Activated CD4-positive, alpha-beta T cell treated with anti-CD3 and anti-CD28 coated beads, Interleukin-2, amount 50 U/mL, for 1 hour (primary cell): ENCODE measurements at regions not wholly inside any gene's neighbourhood (a gene's known extent, or its start where the extent isn't known, plus 50 kb on each side); places are given as distances from the start of the nearest gene placed in this dataset.
A peak's percentile ranks its signal among the peaks of the same experiment; 100 is the strongest.
"Not testable (repeated sequence)": the region's sequence is repeated elsewhere in the genome, so short reads cannot be mapped to it uniquely, and the experiment has no call there.

Experiments used
- DNase-seq: peaks from one replicate; pipeline ENCODE4 v3.0.0-alpha.2; 2020

DNA sequence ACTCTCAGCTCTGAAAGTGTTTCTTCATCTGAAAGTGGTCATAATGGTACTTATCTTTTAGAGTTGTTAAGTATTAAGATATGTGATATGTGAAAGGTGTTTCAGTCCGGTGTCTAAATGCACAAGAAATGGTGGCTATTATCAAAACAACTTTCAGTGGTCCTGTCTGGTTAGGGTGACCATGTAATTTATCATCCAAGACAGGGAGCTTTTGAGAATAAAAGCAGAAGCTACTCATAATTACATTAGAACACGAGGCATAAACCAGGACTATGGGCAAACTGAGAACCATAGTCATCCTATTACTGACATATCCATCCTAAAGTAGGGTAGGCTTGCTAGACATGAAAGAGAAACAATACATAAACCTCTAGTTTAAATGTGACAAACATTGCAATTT lies 418.1 kb upstream of the SEMA6A start:
- DNase-seq: no peak

GRCh38 chr5:116989995-116990394 lies 415.4 kb upstream of the SEMA6A start:
- DNase-seq: no peak

- DNase-seq: no peak
Measured at GRCh38 chr5:116982035-116982434, 407.4 kb upstream of the SEMA6A start.

DNA sequence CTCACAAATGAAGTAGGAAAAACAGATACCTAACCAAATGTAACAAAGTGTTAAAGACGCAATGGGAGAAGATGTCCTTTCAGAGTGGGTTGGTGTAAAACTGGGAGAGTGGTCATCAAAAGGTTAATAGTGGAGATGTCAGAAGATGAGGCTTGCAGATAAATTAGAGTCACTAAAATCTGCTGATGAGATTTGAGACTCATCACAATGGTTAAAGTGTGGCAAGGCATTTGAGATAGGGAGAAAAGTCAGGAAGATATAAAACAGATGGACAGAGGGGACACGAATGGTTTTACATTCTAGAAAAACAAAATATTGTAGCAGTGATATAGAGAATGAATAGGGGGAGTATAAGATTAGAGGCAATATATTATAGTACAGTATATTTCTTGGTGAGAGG lies 406.0 kb upstream of the SEMA6A start:
- DNase-seq: no peak

GRCh38 chr5:116976767-116977166 lies 402.1 kb upstream of the SEMA6A start:
- no peak for DNase-seq

DNA sequence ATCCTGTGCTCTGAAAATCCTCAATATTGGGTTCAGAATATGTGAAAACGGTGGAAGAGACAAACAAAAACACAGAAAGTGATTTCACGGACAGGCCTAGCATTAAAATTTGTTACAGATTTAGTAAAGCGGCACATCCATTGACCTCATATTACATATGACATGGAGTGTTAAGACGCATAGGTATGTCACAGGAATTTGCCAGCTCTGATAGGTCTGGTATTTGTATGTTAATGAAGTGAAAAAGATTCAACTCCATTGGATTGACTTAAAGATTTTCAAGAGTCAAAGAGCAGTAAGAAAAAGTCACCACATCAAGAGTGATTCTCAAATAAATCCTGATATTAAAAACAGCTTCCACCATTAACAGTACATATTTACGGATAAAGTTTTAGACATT lies 396.5 kb upstream of the SEMA6A start:
- DNase-seq: no peak

GRCh38 chr5:116970318-116970717 lies 395.7 kb upstream of the SEMA6A start:
- no peak for DNase-seq

GRCh38 chr5:116964438-116964837 lies 389.8 kb upstream of the SEMA6A start:
- DNase-seq: no peak

DNA sequence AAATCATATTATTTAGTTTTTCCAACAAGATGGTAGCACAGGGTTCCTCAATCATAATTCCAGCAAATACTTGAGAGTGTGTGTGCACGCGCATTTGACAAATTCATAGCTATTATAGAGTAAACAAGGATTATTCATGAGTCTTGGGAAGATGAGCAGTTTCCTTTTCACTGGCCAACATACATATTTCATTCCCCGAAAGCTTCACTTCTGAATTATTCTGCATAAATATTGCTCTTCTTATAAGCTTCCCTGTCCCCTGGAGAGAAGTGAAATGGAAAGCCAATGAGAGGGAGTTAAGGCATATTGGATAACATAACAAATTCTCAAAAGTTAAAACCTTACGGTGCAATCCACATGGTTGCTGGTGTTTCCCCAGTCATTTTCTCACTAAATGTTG lies 386.4 kb upstream of the SEMA6A start:
- no peak for DNase-seq

GRCh38 chr5:116959843-116960242 lies 385.2 kb upstream of the SEMA6A start:
- no peak for DNase-seq

DNA sequence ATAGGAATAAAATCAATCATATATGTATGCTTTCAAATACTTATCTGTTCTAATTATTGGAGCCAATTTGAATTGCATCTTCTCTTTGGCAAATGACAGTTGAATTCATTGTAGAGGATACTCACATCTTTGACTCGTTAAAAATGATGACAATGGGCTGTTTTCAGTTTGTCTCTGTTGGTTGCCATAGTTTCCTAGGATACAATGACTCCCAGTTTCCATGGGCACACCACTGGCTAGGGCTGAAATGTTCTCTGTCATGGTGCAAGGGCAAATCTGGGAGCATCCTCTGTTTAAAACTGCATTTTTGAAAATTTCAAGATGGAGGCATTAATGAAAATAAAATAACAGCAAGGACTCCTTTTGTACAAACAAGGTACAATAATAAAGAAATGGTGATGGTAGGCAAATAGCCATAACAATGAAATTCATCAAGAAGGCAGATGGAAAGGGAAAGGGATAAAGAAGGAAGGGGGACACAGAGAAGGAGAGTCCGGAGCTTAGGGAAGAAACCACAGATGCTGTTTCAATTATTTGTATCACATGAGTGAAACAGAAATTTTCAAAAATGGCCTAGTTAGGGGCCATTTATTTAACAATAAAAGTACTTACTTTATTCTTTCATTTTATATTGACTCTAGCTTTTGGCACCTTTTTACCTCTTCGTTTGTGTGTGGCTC lies 378.8 kb upstream of the SEMA6A start:
- DNase-seq: no peak

GRCh38 chr5:116951219-116951618 lies 376.6 kb upstream of the SEMA6A start:
- no peak for DNase-seq

- DNase-seq: peak; percentile 45
Measured at GRCh38 chr5:116947691-116948528, 373.3 kb upstream of the SEMA6A start.

DNA sequence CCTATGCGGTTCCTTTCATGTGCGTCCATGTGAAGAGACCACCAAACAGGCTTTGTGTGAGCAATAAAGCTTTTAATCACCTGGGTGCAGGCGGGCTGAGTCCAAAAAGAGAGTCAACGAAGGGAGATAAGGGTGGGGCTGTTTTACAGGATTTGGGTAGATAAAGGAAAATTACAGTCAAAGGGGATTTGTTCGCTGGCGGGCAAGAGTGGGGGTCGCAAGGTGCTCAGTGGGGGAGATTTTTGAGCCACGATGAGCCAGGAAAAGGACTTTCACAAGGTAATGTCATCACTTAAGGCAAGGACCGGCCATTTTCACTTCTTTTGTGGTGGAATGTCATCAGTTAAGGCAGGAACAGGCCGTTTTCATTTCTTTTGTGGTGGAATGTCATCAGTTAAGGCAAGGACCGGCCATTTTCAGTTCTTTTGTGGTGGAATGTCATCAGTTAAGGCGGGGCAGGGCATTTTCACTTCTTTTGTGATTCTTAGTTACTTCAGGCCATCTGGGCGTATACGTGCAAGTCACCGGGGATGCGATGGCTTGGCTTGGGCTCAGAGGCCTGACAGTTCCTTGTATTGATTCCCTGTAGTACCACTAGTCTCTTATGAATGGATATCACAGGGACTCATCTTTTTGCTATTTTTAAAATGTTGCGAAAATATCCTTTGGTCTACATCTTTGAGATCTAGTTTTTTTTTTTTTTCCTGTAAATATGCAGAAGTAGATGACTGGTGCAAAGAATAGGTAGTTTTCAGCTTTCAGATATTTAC lies 371.2 kb upstream of the SEMA6A start:
- DNase-seq: not testable (repeated sequence)

DNA sequence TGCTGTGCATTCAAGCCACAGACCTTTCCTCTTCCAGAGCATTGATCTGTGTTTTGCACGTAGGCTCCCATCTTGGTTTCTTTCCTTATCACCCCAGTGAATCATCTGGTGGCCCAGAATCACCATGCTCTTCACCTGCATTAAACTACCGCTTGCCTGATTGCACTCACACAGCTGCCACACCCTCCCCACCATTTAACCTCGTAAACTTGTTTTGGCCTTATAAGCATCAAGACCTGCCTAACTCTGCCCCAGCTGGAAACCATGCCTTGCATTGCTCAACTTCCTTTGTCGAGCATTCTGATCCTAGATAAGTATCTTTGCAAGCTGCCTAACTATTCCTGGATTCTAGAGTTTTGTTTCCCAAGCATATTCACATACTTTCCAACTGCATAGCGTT lies 369.6 kb upstream of the SEMA6A start:
- DNase-seq: no peak

DNA sequence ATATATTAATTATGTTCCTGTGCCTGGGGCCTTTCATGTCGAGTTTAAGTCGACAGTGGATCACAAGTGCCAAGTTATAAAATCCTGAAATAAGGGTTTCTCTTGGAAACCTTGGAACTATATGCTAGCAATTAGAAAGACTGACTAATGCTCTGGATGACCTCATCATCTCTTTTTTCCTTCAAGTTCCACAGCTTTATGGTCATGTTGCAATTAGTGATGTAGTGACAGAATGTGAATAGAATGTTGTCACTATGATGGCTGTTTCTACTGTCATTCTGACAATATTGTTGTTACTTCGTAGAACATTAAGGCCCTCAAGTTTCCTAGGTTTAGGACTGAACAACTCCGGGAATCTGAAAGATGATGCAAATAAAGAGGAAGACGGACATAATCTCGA lies 368.0 kb upstream of the SEMA6A start:
- DNase-seq: no peak

- DNase-seq: no peak
Measured at GRCh38 chr5:116939641-116940040, 365.0 kb upstream of the SEMA6A start.

DNA sequence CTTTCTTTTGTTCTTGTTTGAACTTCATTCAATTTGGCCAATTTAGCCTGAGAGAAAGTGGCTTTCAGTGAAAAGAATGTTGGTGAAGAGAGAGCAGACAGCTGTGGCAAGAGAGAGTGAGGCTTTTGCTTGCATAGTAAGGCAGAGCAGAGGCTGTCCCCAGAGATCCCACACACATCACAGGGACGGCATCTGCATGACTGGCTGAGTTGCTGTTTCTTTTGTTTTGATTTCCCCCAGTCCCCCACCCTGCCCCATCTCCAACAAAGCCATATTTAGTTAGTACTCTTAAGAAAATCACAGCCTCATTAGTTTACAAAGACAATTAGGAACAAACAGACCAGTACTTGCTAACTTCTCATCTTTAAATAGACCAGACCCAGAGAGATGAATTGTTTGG lies 363.9 kb upstream of the SEMA6A start:
- no peak for DNase-seq

GRCh38 chr5:116935561-116936162 lies 361.0 kb upstream of the SEMA6A start:
- no peak for DNase-seq

- DNase-seq: no peak
Measured at GRCh38 chr5:116930616-116931015, 356.0 kb upstream of the SEMA6A start.

GRCh38 chr5:116923344-116923743 lies 348.7 kb upstream of the SEMA6A start:
- no peak for DNase-seq

- no peak for DNase-seq
Measured at GRCh38 chr5:116922532-116922931, 347.9 kb upstream of the SEMA6A start.

DNA sequence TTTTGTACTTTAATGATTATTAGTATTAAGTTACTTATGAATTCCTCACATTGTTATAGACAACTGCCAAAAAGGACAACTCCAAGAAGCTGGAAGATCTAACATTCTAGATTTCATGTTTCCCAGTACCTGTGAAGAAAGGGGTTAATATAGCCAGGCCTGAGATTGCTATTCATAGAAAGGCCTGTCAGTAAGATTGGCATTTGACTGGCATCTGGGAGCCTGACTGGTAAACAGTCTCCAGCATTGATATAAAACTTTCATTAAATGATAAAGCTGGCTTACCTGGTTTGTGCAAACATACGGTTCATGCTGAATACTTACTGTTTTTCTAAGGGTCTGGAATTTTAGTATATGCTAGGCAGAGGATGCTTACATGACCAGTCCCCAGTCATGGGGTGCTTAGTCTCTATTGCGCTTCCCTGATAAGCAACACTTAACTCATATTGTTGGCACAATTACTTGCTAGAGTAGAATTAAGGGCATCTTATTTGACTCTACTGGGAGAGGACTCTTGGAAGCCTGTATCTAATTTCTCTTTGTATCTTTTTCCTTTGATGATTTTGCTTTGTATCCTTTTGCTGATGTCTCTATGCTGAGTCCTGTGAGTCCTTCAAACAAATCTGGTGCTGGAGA lies 340.4 kb upstream of the SEMA6A start:
- DNase-seq: no peak
